NCI-H69 (cell line): ENCODE measurements at regions not wholly inside any gene's neighbourhood (a gene's known extent, or its start where the extent isn't known, plus 50 kb on each side); places are given as distances from the start of the nearest gene placed in this dataset.
"Not testable (repeated sequence)": the region's sequence is repeated elsewhere in the genome, so short reads cannot be mapped to it uniquely, and the experiment has no call there.

Source experiments
- DNase-seq: peaks from one replicate; lab custom pipeline; 2025; lab: John Stamatoyannopoulos, UW

GRCh38 chr2:164024396-164024795 lies 288.6 kb upstream of the FIGN start:
- no peak for DNase-seq

- no peak for DNase-seq
Measured at GRCh38 chr2:164023896-164024295, 288.1 kb upstream of the FIGN start.

- DNase-seq: no peak
Measured at GRCh38 chr2:164015328-164016123, 279.7 kb upstream of the FIGN start.

- DNase-seq: no peak
Measured at GRCh38 chr2:164014791-164015190, 279.0 kb upstream of the FIGN start.

- no peak for DNase-seq
Measured at GRCh38 chr2:164014068-164014731, 278.4 kb upstream of the FIGN start.

GRCh38 chr2:164012581-164012980 lies 276.8 kb upstream of the FIGN start:
- no peak for DNase-seq

- DNase-seq: no peak
Measured at GRCh38 chr2:164009756-164010337, 274.0 kb upstream of the FIGN start.

GRCh38 chr2:164008752-164009151 lies 272.9 kb upstream of the FIGN start:
- DNase-seq: no peak

GRCh38 chr2:164006704-164007103 lies 270.9 kb upstream of the FIGN start:
- no peak for DNase-seq

- DNase-seq: no peak
Measured at GRCh38 chr2:164000176-164000575, 264.4 kb upstream of the FIGN start.

- DNase-seq: no peak
Measured at GRCh38 chr2:163997466-163997865, 261.7 kb upstream of the FIGN start.

GRCh38 chr2:163990541-163990940 lies 254.7 kb upstream of the FIGN start:
- no peak for DNase-seq

GRCh38 chr2:163990101-163990500 lies 254.3 kb upstream of the FIGN start:
- DNase-seq: no peak

GRCh38 chr2:163987175-163987940 lies 251.6 kb upstream of the FIGN start:
- no peak for DNase-seq

GRCh38 chr2:163984986-163985385 lies 249.2 kb upstream of the FIGN start:
- DNase-seq: no peak

GRCh38 chr2:163983911-163984310 lies 248.1 kb upstream of the FIGN start:
- no peak for DNase-seq

GRCh38 chr2:163982938-163983337 lies 247.1 kb upstream of the FIGN start:
- no peak for DNase-seq

- DNase-seq: no peak
Measured at GRCh38 chr2:163974766-163975165, 239.0 kb upstream of the FIGN start.

GRCh38 chr2:163970058-163970813 lies 234.4 kb upstream of the FIGN start:
- DNase-seq: no peak

- DNase-seq: not testable (repeated sequence)
Measured at GRCh38 chr2:163964278-163964677, 228.5 kb upstream of the FIGN start.

GRCh38 chr2:163953390-163953907 lies 217.6 kb upstream of the FIGN start:
- DNase-seq: no peak
